ENCODE measurements at regions not wholly inside any gene's neighbourhood (a gene's known extent, or its start where the extent isn't known, plus 50 kb on each side); places are given as distances from the start of the nearest gene placed in this dataset.

DNA sequence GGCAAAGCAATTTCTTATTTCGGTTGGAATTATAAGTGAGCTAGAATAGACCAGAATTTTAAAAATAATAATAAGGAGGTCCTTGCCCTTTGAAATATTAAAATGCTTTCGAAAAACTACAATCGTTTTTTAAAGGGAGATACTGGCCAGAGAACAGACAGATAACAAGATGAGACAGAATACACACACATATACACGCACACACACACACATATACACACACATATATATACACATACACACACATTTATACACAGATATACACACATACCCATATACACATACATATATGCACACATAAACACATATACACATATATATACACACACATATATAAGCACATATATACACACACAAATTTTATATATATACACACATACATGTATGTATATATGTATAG is 175.3 kb upstream of the MIR17HG start:
- Histone ChIP-seq H2AFZ (no peak overlapping the region), H4K20me1 (ENCODE audit: insufficient read depth) (no peaks in the 10 kb centered on the region), H3K9me3 (ENCODE audit: insufficient read depth, low read depth) (no peaks in the 10 kb centered on the region), H3K27ac (no peak overlapping the region), H3K27me3 (ENCODE audit: insufficient read depth, low read depth) (no peaks in the 10 kb centered on the region), H3K9me2 (ENCODE audit: insufficient read depth) (no peaks in the 10 kb centered on the region), H3K4me2 (no peak overlapping the region), H3K36me3 (ENCODE audit: low read depth) (no peaks in the 10 kb centered on the region), H3K4me3 (no peak overlapping the region), H3K4me1 (replicated peaks; ENCODE audit: insufficient read depth) (no peaks in the 10 kb centered on the region), H3F3A (ENCODE audit: insufficient read depth, low read depth) (no peaks in the 10 kb centered on the region), H3K79me2 (ENCODE audit: low read depth) (no peaks in the 10 kb centered on the region)
- no peak for TF ChIP-seq EZH2 (IDR thresholded peaks at IDR 0.05; ENCODE audit: low read depth)
- no peak for DNase-seq
- ChIA-PET POLR2A (ENCODE audit: unreplicated experiment) (no interaction called here), CTCF (no interaction called here)
- intact Hi-C loops (cut with micrococcal nuclease; ENCODE audit: unreplicated experiment): no loop called here
- BruUV-seq (replicated peaks): no TSS peak

DNA sequence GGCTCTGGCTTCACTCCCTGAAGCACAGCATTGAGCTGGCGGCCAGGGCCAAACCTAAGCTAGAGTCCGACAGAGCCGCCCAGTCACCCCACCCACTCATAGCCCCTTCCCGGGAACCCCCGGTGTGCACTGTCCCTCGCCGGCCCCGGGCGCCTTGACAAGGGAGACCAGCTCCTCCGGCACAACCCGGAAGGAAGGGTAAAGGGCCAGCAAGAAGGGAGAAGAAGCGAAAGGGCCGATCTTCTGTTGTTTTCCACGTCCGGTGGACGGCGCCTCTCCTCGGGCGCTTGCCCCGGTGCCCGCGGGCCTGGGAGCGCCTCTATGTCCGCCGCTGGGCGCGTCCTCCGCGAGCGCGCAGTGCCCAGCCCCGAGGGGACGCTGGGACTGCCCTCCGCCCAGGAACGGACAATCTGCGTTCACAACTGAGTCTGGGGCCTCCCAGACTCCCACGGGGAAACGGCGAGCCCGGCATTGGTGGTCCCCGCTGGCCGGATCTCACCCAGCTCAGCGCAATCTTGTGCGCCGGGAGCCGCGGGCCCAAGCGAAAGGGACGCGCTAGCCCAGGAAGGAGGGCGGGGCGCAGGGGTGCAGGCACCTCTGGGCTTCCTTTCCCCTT is 172.5 kb upstream of the MIR17HG start:
- TF ChIP-seq, protein P1, sequence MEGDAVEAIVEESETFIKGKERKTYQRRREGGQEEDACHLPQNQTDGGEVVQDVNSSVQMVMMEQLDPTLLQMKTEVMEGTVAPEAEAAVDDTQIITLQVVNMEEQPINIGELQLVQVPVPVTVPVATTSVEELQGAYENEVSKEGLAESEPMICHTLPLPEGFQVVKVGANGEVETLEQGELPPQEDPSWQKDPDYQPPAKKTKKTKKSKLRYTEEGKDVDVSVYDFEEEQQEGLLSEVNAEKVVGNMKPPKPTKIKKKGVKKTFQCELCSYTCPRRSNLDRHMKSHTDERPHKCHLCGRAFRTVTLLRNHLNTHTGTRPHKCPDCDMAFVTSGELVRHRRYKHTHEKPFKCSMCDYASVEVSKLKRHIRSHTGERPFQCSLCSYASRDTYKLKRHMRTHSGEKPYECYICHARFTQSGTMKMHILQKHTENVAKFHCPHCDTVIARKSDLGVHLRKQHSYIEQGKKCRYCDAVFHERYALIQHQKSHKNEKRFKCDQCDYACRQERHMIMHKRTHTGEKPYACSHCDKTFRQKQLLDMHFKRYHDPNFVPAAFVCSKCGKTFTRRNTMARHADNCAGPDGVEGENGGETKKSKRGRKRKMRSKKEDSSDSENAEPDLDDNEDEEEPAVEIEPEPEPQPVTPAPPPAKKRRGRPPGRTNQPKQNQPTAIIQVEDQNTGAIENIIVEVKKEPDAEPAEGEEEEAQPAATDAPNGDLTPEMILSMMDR (conservative IDR thresholded peaks at IDR 0.05): no peak
- no peak for TF ChIP-seq EZH2 (IDR thresholded peaks at IDR 0.05; ENCODE audit: low read depth)
- H3K9me2 ChIP-seq (ENCODE audit: insufficient read depth): no peaks in the 10 kb centered on the region
- no peaks in the 10 kb centered on the region for H3K4me1 ChIP-seq (replicated peaks; ENCODE audit: insufficient read depth)
- no peaks in the 10 kb centered on the region for H3K36me3 ChIP-seq (ENCODE audit: low read depth)
- no peak overlapping the region for H2AFZ ChIP-seq
- intact Hi-C loops (cut with micrococcal nuclease; ENCODE audit: unreplicated experiment): no loop called here
- no peaks in the 10 kb centered on the region for H3K79me2 ChIP-seq (ENCODE audit: low read depth)
- DNase-seq: no peak
- H3F3A ChIP-seq (ENCODE audit: insufficient read depth, low read depth): no peaks in the 10 kb centered on the region
- no peaks in the 10 kb centered on the region for H3K9me3 ChIP-seq (ENCODE audit: insufficient read depth, low read depth)
- CTCF ChIA-PET: no interaction called here
- H4K20me1 ChIP-seq (ENCODE audit: insufficient read depth): no peaks in the 10 kb centered on the region
- H3K27me3 ChIP-seq (ENCODE audit: insufficient read depth, low read depth): no peaks in the 10 kb centered on the region
- H3K27ac ChIP-seq: no peak overlapping the region
- POLR2A ChIA-PET (ENCODE audit: unreplicated experiment): no interaction called here
- no TSS peak for BruUV-seq (replicated peaks)
- no peak overlapping the region for H3K4me3 ChIP-seq
- H3K4me2 ChIP-seq: no peak overlapping the region

DNA sequence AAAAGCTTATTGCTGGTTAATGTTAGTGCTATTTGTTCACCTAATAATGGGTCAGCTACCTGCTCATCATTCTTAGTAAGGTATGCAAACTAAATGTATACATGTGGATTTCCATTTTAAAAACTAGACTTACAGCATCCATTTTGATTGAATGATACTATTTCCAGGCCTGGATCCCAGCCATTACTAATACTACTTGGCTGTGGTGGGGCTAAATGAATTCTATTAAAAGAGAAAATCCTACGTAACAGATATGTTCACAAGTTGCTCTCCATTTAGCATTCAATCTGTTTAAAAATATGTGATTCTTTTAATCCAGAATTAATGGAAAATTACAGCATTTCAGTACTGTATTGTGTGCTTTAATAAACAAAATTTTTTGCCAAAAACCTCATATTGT is 169.4 kb upstream of the MIR17HG start:
- DNase-seq: no peak

More for the DNA sequence above, 169.4 kb upstream of the MIR17HG start:
- no TSS peak for BruUV-seq (replicated peaks)
- POLR2A ChIA-PET (ENCODE audit: unreplicated experiment): no interaction called here
- no peaks in the 10 kb centered on the region for H3K79me2 ChIP-seq (ENCODE audit: low read depth)
- H3K27ac ChIP-seq: no peak overlapping the region
- no peaks in the 10 kb centered on the region for H3K9me2 ChIP-seq (ENCODE audit: insufficient read depth)
- H2AFZ ChIP-seq: no peak overlapping the region
- CTCF ChIA-PET: no interaction called here
- no peak overlapping the region for H3K4me3 ChIP-seq
- no peaks in the 10 kb centered on the region for H3K27me3 ChIP-seq (ENCODE audit: insufficient read depth, low read depth)
- no peak overlapping the region for H3K4me2 ChIP-seq
- H3F3A ChIP-seq (ENCODE audit: insufficient read depth, low read depth): no peaks in the 10 kb centered on the region
- no peaks in the 10 kb centered on the region for H3K9me3 ChIP-seq (ENCODE audit: insufficient read depth, low read depth)
- H4K20me1 ChIP-seq (ENCODE audit: insufficient read depth): no peaks in the 10 kb centered on the region
- intact Hi-C loops (cut with micrococcal nuclease; ENCODE audit: unreplicated experiment): no loop called here
- H3K36me3 ChIP-seq (ENCODE audit: low read depth): no peaks in the 10 kb centered on the region
- TF ChIP-seq, protein P1 (conservative IDR thresholded peaks at IDR 0.05): no peak
- no peak for TF ChIP-seq EZH2 (IDR thresholded peaks at IDR 0.05; ENCODE audit: low read depth)
- no peaks in the 10 kb centered on the region for H3K4me1 ChIP-seq (replicated peaks; ENCODE audit: insufficient read depth)
